SU-DHL-6 (cell line): ENCODE measurements at regions not wholly inside any gene's neighbourhood (a gene's known extent, or its start where the extent isn't known, plus 50 kb on each side); places are given as distances from the start of the nearest gene placed in this dataset.

Experiments used
- H2AFZ ChIP-seq: fragments of 200-600 bp; sonication (generic); 2 replicates; pipeline ENCODE4 v1.6.1; 2014; ENCODE audit warnings: low read depth, mild to moderate bottlenecking, moderate library complexity, mixed read lengths, antibody characterized with exemption, low read length; ENCODE audit not compliant: severe bottlenecking
- H3F3A ChIP-seq: fragments of 200-600 bp; shearing (Covaris generic); 2 replicates; pipeline ENCODE4 v1.6.0; 2016; ENCODE audit warnings: antibody characterized with exemption, mild to moderate bottlenecking; ENCODE audit not compliant: insufficient read depth
- H3K27ac ChIP-seq: fragments of 200-600 bp; sonication (generic); 2 replicates; pipeline ENCODE4 v1.5.1; 2016; ENCODE audit warnings: low read depth, mild to moderate bottlenecking, low read length, moderate library complexity, mixed read lengths
- H3K27me3 ChIP-seq: fragments of 200-600 bp; sonication (generic), shearing (Covaris generic); 2 replicates; pipeline ENCODE4 v1.6.0; 2014; ENCODE audit warnings: mild to moderate bottlenecking, low read length
- H3K36me3 ChIP-seq: fragments of 200-600 bp; sonication (generic); 2 replicates; pipeline ENCODE4 v1.6.1; 2014; ENCODE audit warnings: mild to moderate bottlenecking, low read length, mixed read lengths
- H3K4me2 ChIP-seq: fragments of 300-600, 200-600 bp; shearing (Covaris generic), sonication (generic); 2 replicates; pipeline ENCODE4 v1.6.0; 2014; ENCODE audit warnings: low read length, low read depth, mild to moderate bottlenecking; ENCODE audit not compliant: poor library complexity, severe bottlenecking
- H3K4me3 ChIP-seq: fragments of 200-600 bp; sonication (generic); 2 replicates; pipeline ENCODE4 v1.5.1; 2014; ENCODE audit warnings: antibody characterized with exemption, low read length, mild to moderate bottlenecking, mixed read lengths; ENCODE audit not compliant: insufficient read depth, poor library complexity, severe bottlenecking
- H3K79me2 ChIP-seq: fragments of 200-600 bp; sonication (generic); 2 replicates; pipeline ENCODE4 v1.6.1; 2014; ENCODE audit warnings: mild to moderate bottlenecking, low read length, moderate library complexity; ENCODE audit not compliant: insufficient read depth
- H3K9ac ChIP-seq: fragments of 200-600 bp; sonication (generic); 2 replicates; pipeline ENCODE4 v1.7.0; 2014; ENCODE audit warnings: mild to moderate bottlenecking, low read length
- H3K9me2 ChIP-seq: fragments of 200-600 bp; sonication (generic); replicated peaks from 2 replicates; pipeline ENCODE4 v1.6.1; 2014; ENCODE audit warnings: low read length; ENCODE audit not compliant: insufficient read depth
- H3K9me3 ChIP-seq: fragments of 200-600 bp; sonication (generic); 2 replicates; pipeline ENCODE4 v1.6.1; 2014; ENCODE audit warnings: low read length, mixed read lengths; ENCODE audit not compliant: insufficient read depth
- H4K20me1 ChIP-seq: fragments of 200-600 bp; sonication (generic); 2 replicates; pipeline ENCODE4 v1.6.1; 2014; ENCODE audit warnings: low read depth, mild to moderate bottlenecking, antibody characterized with exemption, low read length, moderate library complexity, mixed read lengths
- CTCF ChIP-seq: fragments of 200-600 bp; sonication (generic); IDR thresholded peaks from one replicate; pipeline ENCODE4 v1.5.1; 2017; ENCODE audit warnings: antibody characterized with exemption, mild to moderate bottlenecking, low read length, moderate library complexity; ENCODE audit not compliant: insufficient read depth, poor library complexity, severe bottlenecking
- EZH2phosphoT487 ChIP-seq: fragments of 200-600 bp; sonication (generic), shearing (Covaris generic); conservative IDR thresholded peaks from 2 replicates; pipeline ENCODE4 v1.6.1; 2018; ENCODE audit warnings: mild to moderate bottlenecking, antibody characterized with exemption, low read length, moderate library complexity, mixed read lengths

- no peaks in the 10 kb centered on the region for H3K9me2 ChIP-seq
- no peak overlapping the region for H3K4me2 ChIP-seq
- H3K9me3 ChIP-seq, result no peaks in the 10 kb centered on the region
- H3K27me3 ChIP-seq, result no peaks in the 10 kb centered on the region
- H3K4me3 ChIP-seq, result no peak overlapping the region
- no peak overlapping the region for H2AFZ ChIP-seq
- H3K27ac ChIP-seq, result no peak overlapping the region
- no peaks in the 10 kb centered on the region for H3F3A ChIP-seq
- no peaks in the 10 kb centered on the region for H3K36me3 ChIP-seq
- no peak overlapping the region for H3K9ac ChIP-seq
- H3K79me2 ChIP-seq, result no peaks in the 10 kb centered on the region
- H4K20me1 ChIP-seq, result no peaks in the 10 kb centered on the region
- TF ChIP-seq EZH2phosphoT487 (no peak), CTCF (no peak)
Observed at GRCh38 chr3:182244222-182244971, 532.7 kb downstream of the SOX2 start.

- H3K36me3 ChIP-seq, result no peaks in the 10 kb centered on the region
- no peaks in the 10 kb centered on the region for H4K20me1 ChIP-seq
- no peak overlapping the region for H3K4me2 ChIP-seq
- no peaks in the 10 kb centered on the region for H3K27me3 ChIP-seq
- no peak overlapping the region for H3K27ac ChIP-seq
- H3K9ac ChIP-seq, result no peak overlapping the region
- H2AFZ ChIP-seq, result no peak overlapping the region
- no peak for TF ChIP-seq CTCF
- no peak for TF ChIP-seq EZH2phosphoT487
- no peaks in the 10 kb centered on the region for H3K9me3 ChIP-seq
- no peaks in the 10 kb centered on the region for H3K79me2 ChIP-seq
- H3K4me3 ChIP-seq, result no peak overlapping the region
- no peaks in the 10 kb centered on the region for H3K9me2 ChIP-seq
- H3F3A ChIP-seq, result no peaks in the 10 kb centered on the region
Observed at GRCh38 chr3:182245059-182245458, 533.3 kb downstream of the SOX2 start.

GRCh38 chr3:182246870-182247269 is 535.1 kb downstream of the SOX2 start:
- Histone ChIP-seq H3F3A (no peaks in the 10 kb centered on the region), H3K36me3 (no peaks in the 10 kb centered on the region), H2AFZ (no peak overlapping the region), H3K4me3 (no peak overlapping the region), H3K9me2 (no peaks in the 10 kb centered on the region), H3K79me2 (no peaks in the 10 kb centered on the region), H3K9me3 (no peaks in the 10 kb centered on the region), H4K20me1 (no peaks in the 10 kb centered on the region), H3K27ac (no peak overlapping the region), H3K27me3 (no peaks in the 10 kb centered on the region), H3K9ac (no peak overlapping the region), H3K4me2 (no peak overlapping the region)
- TF ChIP-seq CTCF, result no peak
- TF ChIP-seq EZH2phosphoT487, result no peak
